ENCODE measurements at regions not wholly inside any gene's neighbourhood (a gene's known extent, or its start where the extent isn't known, plus 50 kb on each side); places are given as distances from the start of the nearest gene placed in this dataset.
"Not testable (repeated sequence)": the region's sequence is repeated elsewhere in the genome, so short reads cannot be mapped to it uniquely, and the experiment has no call there.

DNA sequence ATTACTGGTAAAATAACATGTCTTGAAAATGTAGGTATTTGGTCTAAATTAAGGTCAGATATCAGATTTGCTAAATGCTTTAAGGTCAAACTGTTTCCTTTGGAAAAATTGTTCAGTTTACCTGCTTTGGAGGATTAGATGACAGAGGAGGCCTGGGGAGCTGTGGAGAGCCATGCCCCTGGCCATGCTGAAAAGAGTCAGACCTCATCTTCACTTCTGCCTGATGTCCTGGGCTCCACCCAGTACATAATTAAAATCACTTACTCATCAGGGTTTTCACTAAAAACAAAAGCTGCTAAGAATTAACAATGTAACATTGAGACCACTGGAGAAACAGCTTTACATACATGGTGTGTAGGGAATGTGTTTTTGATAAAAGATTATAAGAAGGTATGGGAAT is 60.8 kb upstream of the UNC93A start:
- no peak for DNase-seq

GRCh38 chr6:167232356-167232755 is 58.8 kb upstream of the UNC93A start:
- DNase-seq, result no peak

- no peak for DNase-seq
Observed at GRCh38 chr6:167233490-167233889, 57.6 kb upstream of the UNC93A start.

- DNase-seq, result not testable (repeated sequence)
Observed at GRCh38 chr6:167234576-167234975, 56.5 kb upstream of the UNC93A start.

- DNase-seq, result no peak
Observed at GRCh38 chr6:167235005-167235404, 56.1 kb upstream of the UNC93A start.

GRCh38 chr6:167235421-167236238 is 55.5 kb upstream of the UNC93A start:
- no peak for DNase-seq

GRCh38 chr6:167236239-167236571 is 54.9 kb upstream of the UNC93A start:
- DNase-seq, result no peak

DNA sequence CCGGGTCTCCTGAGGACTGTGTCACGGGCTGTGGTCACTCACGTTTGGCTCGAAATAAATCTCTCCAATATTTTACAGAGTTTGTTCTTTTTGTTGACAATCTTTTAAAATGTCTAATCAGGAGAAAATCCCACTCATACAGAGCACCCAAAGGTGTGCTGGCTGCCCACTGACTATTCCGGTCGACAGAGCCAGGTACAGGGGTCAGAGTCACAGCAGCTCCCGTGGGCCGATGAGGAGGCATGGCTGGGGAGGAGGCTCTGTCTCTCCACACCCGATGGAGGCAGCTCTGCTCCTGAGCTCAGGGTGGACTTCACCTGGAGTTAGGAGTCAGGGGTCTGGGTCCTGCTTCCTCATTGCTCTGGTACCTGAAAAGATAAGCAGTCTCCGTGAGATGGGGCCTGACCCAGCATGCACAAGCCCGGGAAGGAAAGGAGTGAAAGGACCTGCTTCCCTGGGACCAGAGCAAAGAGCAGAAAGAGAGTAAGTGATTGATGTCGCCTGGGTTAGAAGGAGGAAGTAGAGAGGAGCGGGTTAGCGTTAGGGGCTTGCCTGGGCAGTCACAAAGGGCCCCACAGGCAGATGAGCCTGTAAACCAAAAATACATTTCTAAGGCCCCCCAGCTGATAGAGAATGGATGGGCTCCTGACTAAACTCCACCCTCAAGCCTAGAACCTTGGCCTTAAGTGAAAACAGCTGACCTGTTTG is 53.5 kb upstream of the UNC93A start:
- no peak for DNase-seq

DNA sequence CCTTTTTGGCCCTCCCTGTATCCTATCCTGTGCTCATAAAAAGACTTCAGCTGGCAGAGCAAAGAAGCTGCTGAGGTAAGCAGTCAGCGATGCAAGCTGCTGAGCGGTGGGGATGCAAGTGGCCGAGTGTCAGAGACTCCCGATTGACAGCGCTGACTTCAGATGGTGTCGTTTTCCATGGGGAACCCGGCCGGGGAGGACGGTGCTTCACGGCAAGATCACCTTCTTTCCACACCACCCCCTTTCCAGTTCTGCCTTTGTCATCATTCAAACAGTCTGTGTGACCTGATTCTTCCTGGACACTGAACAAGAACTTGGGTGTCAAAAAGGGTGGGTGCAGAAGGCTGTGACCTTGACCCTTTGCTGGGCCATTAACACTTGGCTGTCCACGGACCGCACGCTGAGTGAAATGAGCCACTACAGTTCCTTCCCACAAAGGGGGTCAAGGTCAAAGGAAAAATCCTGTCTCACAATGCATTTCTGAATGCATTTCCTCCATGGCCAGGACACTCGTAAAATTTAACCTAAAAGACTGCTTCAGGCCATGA is 52.9 kb upstream of the UNC93A start:
- DNase-seq, result no peak

DNA sequence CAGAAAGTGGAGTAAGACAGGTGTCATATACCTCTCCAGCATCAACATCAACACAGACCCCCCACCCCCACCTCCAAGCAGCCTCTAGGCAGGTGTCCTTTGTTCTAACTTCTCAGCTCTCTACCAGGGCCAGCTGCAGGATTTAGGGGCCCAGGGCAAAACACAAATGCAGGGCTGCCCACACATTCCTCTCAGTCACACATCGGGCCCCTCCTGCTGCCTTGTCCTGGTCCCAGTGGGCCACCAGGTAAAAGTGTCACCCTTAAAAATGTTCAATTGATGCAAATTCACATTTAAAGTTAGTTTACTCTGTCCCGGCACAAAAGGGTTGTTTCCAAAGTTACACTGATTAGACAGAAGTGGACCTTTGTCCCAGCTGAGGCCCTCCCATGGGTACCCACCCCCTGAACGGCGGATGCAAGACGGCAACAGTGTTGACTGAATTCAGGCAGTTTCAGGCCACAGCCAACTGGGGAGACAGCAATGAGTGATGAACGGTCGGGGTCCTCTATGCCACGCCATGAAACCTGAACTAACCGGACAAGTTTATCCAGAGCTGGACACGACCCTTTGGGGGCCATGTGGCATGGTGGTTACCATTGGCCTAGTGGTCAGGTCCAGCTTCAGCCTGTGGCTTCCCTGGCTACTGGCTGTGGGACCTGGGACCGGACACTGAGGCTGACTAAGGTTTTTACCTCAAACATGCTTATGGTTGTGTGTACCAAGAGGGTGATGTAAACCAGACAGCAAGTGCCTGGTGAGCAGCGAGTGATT is 52.2 kb upstream of the UNC93A start:
- no peak for DNase-seq

GRCh38 chr6:167239470-167239869 is 51.6 kb upstream of the UNC93A start:
- DNase-seq, result not testable (repeated sequence)

DNA sequence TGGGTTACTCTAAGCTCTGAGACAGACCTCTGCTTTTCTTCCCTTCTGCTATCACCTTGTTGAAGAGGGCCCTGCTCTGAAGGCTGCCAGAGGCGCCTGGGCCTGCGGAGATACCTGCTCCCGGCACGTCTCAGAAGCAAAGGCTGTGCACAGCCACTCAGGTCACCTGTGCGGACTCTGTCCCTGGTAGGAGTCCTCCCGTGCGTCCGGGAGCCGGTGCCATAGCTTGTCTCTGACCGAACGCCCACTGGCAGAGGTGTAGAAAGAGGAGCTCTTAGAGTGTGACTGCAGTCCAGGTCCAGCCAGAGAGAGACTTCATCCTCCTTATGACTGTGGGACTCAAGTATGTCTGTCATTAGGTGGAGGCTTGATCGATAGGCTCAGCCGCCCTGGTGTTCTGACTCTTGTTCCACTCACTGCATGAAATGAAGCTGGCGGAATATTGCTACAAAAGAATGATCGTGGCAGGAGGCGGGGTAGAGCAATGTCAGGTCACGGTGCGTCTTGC is 51.0 kb upstream of the UNC93A start:
- no peak for DNase-seq
